AG10803 (cell line): ENCODE measurements at regions not wholly inside any gene's neighbourhood (a gene's known extent, or its start where the extent isn't known, plus 50 kb on each side); places are given as distances from the start of the nearest gene placed in this dataset.

ENCODE experiments used
- DNase-seq: peaks from one replicate; pipeline ENCODE4 v3.0.0; 2010; ENCODE audit warnings: low read depth
- H3K4me3 ChIP-seq: 2 replicates; pipeline ENCODE4 v1.5.1; 2011; ENCODE audit warnings: mild to moderate bottlenecking, low read length, control low read depth
- TF ChIP-seq, protein P1 (sequence below): conservative IDR thresholded peaks from 2 replicates; pipeline ENCODE4 v1.5.1; 2011; ENCODE audit warnings: mild to moderate bottlenecking, low read length, control low read depth, inconsistent platforms

DNA sequence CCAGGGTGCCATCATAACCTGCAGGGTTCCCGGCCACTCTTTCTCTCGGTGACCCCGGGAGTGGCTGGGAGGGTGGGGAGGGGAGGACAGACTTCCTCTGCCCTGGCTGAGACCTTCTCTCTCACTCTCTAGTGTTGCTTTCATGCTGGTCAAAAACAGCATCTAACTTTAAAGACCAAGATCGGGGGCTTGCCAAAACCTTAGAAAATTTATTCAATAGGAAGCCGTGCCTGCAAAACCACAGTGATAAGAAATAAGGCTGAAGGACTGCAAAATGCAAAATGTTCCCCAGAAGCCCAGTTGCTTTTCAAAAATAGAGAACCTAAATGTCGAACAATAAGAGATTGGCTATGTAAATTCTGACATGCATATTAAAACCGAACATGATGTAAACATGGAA is 344.0 kb downstream of the FOXL1 start:
- TF ChIP-seq, protein P1, sequence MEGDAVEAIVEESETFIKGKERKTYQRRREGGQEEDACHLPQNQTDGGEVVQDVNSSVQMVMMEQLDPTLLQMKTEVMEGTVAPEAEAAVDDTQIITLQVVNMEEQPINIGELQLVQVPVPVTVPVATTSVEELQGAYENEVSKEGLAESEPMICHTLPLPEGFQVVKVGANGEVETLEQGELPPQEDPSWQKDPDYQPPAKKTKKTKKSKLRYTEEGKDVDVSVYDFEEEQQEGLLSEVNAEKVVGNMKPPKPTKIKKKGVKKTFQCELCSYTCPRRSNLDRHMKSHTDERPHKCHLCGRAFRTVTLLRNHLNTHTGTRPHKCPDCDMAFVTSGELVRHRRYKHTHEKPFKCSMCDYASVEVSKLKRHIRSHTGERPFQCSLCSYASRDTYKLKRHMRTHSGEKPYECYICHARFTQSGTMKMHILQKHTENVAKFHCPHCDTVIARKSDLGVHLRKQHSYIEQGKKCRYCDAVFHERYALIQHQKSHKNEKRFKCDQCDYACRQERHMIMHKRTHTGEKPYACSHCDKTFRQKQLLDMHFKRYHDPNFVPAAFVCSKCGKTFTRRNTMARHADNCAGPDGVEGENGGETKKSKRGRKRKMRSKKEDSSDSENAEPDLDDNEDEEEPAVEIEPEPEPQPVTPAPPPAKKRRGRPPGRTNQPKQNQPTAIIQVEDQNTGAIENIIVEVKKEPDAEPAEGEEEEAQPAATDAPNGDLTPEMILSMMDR = no peak
- H3K4me3 ChIP-seq = no peak overlapping the region
- no peak for DNase-seq

DNA sequence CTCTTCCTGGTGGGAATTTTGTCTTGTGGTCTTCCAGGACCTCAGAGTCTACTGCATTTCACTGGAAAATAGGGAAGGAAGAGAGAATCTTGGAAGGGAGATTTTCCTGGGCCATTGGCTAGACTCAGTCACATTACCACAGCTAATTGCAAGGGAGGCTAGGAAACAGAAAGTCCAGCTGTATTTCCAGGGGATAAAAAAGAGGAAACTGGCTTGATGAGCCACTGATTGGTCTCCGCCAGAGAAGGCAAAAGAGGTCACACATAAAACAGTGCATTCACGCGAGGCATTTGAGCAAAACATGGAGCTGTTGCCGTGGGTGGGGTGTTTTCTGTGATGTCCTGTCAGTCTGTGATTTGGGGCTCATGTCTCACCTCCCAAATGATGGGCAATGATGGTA is 345.3 kb downstream of the FOXL1 start:
- no peak overlapping the region for H3K4me3 ChIP-seq
- no peak for DNase-seq
- TF ChIP-seq, protein P1 = no peak

DNA sequence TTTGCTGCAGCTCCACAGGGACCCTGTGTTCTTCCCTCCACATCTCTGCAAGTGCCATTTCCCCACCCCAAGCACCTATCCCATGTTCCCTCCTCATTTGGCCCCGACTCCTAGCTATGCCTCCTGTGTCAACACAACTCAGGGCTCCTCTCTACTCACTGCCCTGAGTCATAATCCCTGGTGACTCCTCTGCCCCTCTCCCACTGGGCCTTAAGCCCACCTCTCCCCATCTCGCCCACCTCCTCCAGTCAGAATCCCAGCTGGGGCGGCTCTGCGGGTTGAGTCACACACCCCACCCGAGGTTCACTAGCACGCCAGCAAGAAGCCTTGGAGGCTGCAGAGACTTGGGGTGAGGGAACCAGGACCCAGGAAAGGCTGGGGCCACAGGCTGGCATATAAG is 346.2 kb downstream of the FOXL1 start:
- TF ChIP-seq, protein P1 = no peak
- peak; percentile 61 for DNase-seq
- H3K4me3 ChIP-seq = no peak overlapping the region

DNA sequence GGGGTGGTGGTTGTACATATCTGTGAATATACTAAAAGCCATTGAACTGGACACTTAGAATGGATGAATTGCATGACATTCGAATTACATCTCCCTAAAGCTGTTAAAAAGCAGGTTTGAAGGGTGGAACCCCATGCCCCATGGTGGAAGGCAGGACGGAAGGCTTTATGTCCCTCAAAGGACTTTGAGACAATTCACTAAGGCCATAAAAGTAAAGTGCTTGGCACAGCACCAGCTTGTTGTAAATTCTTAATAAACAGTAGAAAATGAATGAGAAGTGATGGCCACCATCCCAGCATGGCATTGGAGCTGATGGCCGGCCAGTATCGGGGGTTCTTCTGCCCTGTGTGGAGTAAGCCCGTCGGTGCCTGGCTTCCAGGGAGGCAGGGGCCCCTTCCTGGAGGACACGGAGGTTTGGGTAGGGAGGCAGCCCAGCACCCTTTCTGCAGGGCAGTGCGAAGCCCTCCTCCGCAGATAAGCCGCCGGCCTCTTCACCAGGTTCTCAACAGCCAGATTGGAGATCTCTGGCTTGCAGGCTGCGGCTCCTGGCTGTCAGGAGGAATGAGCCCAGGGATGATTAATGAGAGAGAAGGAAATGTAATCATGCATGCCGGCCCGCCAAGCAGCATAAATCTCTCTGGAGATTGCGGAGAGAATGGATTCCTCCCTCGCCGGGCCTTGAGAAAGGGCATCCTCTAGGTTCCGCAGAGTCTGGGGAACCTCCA is 346.9 kb downstream of the FOXL1 start:
- DNase-seq = peak; percentile 74
- no peak overlapping the region for H3K4me3 ChIP-seq
- TF ChIP-seq, protein P1 = no peak

DNA sequence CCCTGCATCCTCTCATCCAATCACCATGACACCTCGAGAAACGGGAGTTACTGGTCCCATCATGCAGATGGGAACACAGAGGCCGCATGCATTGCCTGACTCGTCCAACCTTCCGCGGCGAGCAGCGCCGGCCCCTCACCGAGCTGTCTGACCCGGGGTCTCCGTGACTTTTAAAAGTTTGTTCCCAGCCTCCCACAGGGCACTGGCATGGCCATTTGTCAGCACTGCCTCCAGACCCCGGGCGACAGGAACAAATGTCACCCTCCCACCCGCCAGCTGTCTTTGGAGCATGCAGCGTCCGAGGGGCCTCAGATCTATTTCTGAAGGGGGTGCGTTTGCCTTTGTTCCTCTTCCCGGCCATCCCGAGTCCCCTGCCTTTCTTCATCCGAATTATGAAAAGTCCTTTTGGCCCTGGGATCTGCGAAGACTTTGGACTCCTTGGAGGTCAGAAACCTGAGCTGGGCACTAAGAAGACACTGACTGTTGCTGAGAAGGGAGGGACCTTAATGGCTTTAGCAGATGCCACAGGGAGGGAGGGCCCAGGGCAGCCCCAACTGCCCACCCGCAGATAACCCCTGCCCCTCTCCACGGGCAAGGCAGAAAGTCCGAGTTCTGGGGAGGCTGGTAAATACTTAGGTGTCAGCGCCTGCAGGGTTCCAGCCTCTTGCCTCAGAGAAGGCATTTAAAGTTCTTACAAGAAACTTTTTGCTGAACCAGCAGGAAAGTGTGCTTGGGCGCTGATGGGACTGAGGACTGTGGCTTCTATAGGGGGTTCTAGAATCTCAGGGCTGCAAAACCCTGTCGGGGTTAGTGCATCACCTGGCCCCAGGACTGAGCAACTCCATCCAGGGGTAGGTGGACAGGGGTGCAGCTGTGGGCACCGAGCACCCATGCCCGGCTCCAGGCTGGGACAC is 348.1 kb downstream of the FOXL1 start:
- TF ChIP-seq, protein P1 = no peak

DNA sequence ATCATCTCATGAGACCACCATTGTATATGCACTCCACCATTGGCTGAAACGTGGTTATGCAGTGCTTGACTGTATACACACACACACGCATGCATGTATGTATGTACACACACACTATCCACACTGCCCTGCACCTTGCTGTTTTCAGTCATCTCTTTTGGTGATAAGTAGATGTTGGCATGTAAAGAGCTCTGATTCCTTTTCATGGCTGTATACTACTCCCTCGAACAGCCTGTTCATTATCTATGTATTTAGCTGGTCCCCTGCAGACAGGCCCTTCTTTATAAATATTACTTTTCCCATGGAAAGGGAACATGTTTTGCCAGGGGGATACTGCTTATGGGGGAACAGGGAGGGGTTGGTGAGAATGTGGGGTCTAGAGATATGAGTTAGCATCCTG is 349.4 kb downstream of the FOXL1 start:
- DNase-seq = no peak
- no peak overlapping the region for H3K4me3 ChIP-seq
- TF ChIP-seq, protein P1 = no peak

More for the DNA sequence above, 348.1 kb downstream of the FOXL1 start:
- no peak overlapping the region for H3K4me3 ChIP-seq
- DNase-seq = no peak
